Parathyroid adenoma (tissue), 2 donors: ENCODE measurements at regions not wholly inside any gene's neighbourhood (a gene's known extent, or its start where the extent isn't known, plus 50 kb on each side); places are given as distances from the start of the nearest gene placed in this dataset.

Experiments
- H2AFZ ChIP-seq: fragments of 300-600 bp; sonication (generic); one replicate; pipeline ENCODE4 v1.7.0; 2017; ENCODE audit warnings: antibody characterized with exemption, mild to moderate bottlenecking
- H3K27ac ChIP-seq: fragments of 300-600 bp; sonication (generic); one replicate; pipeline ENCODE4 v1.7.0; 2017
- H3K27me3 ChIP-seq: fragments of 300-600 bp; sonication (generic); one replicate; pipeline ENCODE4 v1.7.0; 2017; ENCODE audit warnings: low read length; ENCODE audit not compliant: control insufficient read depth, insufficient read depth
- H3K36me3 ChIP-seq: fragments of 300-600 bp; sonication (generic); one replicate; pipeline ENCODE4 v1.7.0; 2017; ENCODE audit warnings: low read length; ENCODE audit not compliant: control insufficient read depth, insufficient read depth
- H3K4me1 ChIP-seq: fragments of 300-600 bp; sonication (generic); one replicate; pipeline ENCODE4 v1.7.0; 2017; ENCODE audit warnings: control low read depth
- H3K4me2 ChIP-seq: fragments of 300-600 bp; sonication (generic); one replicate; pipeline ENCODE4 v1.7.0; 2017; ENCODE audit warnings: low read length
- H3K4me3 ChIP-seq: fragments of 300-600 bp; sonication (generic); one replicate; pipeline ENCODE4 v1.7.0; 2017; ENCODE audit warnings: low read depth, low read length
- H3K79me2 ChIP-seq: fragments of 300-600 bp; sonication (generic); one replicate; pipeline ENCODE4 v1.7.0; 2017; ENCODE audit warnings: control low read depth
- H3K9ac ChIP-seq: fragments of 300-600 bp; sonication (generic); one replicate; pipeline ENCODE4 v1.7.0; 2017; ENCODE audit warnings: mild to moderate bottlenecking
- H3K9me3 ChIP-seq: fragments of 300-600 bp; sonication (generic); one replicate; pipeline ENCODE4 v1.7.0; 2017; ENCODE audit warnings: low read length; ENCODE audit not compliant: control insufficient read depth
- CTCF ChIP-seq: fragments of 300-600 bp; sonication (generic); IDR thresholded peaks from one replicate; pipeline ENCODE4 v1.7.0; 2017; ENCODE audit warnings: antibody characterized with exemption, mild to moderate bottlenecking
- donor health status: primary hyperparathyroidism.

- no peaks in the 10 kb centered on the region for H3K27me3 ChIP-seq
- H3K4me2 ChIP-seq = no peak overlapping the region
These were observed 1718.2 kb downstream of the EFNB2 start for GRCh38 chr13:104817271-104817670.

DNA sequence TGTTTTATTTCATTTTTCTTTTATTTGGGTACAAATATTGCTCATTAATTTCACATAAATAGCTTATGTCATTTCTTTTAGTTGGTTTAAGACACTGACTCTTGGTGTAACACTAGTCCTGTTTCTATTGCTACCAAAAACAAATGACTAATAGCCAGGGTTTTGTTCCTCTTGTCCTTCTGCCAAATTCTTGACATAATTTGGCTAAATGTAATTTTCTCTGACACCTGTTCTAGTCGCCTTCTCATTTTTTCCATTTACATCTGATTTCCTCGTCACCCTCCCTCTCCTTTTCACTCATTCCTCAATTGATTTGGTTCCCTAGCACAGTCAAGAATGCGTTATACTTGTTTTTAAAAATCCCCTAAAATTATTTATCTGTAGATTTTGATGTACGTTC lies 1718.7 kb downstream of the EFNB2 start:
- Histone ChIP-seq H3K27me3 (no peaks in the 10 kb centered on the region), H3K79me2 (no peaks in the 10 kb centered on the region)
- TF ChIP-seq CTCF = no peak

More at GRCh38 chr13:104817271-104817670, 1718.2 kb downstream of the EFNB2 start:
- no peak overlapping the region for H2AFZ ChIP-seq
- H3K79me2 ChIP-seq = no peaks in the 10 kb centered on the region
- no peaks in the 10 kb centered on the region for H3K9me3 ChIP-seq
- no peak overlapping the region for H3K27ac ChIP-seq
- no peak for TF ChIP-seq CTCF
- H3K36me3 ChIP-seq = no peaks in the 10 kb centered on the region
- no peaks in the 10 kb centered on the region for H3K4me1 ChIP-seq
- H3K4me3 ChIP-seq = no peak overlapping the region
- no peak overlapping the region for H3K9ac ChIP-seq

GRCh38 chr13:104810242-104810641 lies 1725.2 kb downstream of the EFNB2 start:
- no peaks in the 10 kb centered on the region for H3K9me3 ChIP-seq
- no peaks in the 10 kb centered on the region for H3K79me2 ChIP-seq
- no peaks in the 10 kb centered on the region for H3K27me3 ChIP-seq
- H3K4me2 ChIP-seq = no peak overlapping the region
- H3K4me3 ChIP-seq = no peak overlapping the region
- H2AFZ ChIP-seq = no peak overlapping the region
- no peaks in the 10 kb centered on the region for H3K4me1 ChIP-seq
- H3K9ac ChIP-seq = no peak overlapping the region
- H3K36me3 ChIP-seq = no peaks in the 10 kb centered on the region
- H3K27ac ChIP-seq = no peak overlapping the region
- TF ChIP-seq CTCF = no peak

More for the DNA sequence above, 1718.7 kb downstream of the EFNB2 start:
- H3K4me3 ChIP-seq = no peak overlapping the region
- H3K9me3 ChIP-seq = no peaks in the 10 kb centered on the region
- H3K9ac ChIP-seq = no peak overlapping the region
- no peaks in the 10 kb centered on the region for H3K36me3 ChIP-seq
- H3K4me2 ChIP-seq = no peak overlapping the region
- no peaks in the 10 kb centered on the region for H3K4me1 ChIP-seq
- H3K27ac ChIP-seq = no peak overlapping the region
- H2AFZ ChIP-seq = no peak overlapping the region

- TF ChIP-seq CTCF = no peak
- no peaks in the 10 kb centered on the region for H3K9me3 ChIP-seq
- H3K27ac ChIP-seq = no peak overlapping the region
- no peaks in the 10 kb centered on the region for H3K27me3 ChIP-seq
- H3K4me3 ChIP-seq = no peak overlapping the region
- H3K9ac ChIP-seq = no peak overlapping the region
- no peak overlapping the region for H3K4me2 ChIP-seq
- no peaks in the 10 kb centered on the region for H3K4me1 ChIP-seq
- no peaks in the 10 kb centered on the region for H3K79me2 ChIP-seq
- H2AFZ ChIP-seq = no peak overlapping the region
- H3K36me3 ChIP-seq = no peaks in the 10 kb centered on the region
These were observed 1726.0 kb downstream of the EFNB2 start for GRCh38 chr13:104809483-104809882.

DNA sequence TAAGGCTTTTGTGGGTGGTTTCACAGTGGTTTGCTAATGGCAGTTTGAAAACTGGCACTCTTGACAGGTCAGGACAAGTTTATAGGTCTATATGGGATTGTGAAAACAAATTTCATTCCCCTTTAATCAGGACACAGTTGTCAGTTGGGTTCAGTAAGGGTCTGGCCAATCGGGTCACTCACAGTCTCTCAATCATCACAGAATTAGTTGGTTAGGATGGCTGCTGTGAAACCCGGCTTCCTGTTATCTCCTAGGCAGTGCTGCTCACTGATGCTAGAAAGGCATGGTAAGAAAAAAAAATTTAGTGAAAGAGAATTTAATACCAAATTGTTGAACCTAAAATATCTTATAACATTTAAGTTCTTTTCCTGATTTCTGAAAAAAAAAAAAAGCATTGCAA lies 1730.1 kb downstream of the EFNB2 start:
- H3K9ac ChIP-seq = no peak overlapping the region
- H3K4me1 ChIP-seq = no peaks in the 10 kb centered on the region
- no peak overlapping the region for H3K27ac ChIP-seq
- TF ChIP-seq CTCF = no peak
- H3K4me2 ChIP-seq = no peak overlapping the region
- no peaks in the 10 kb centered on the region for H3K9me3 ChIP-seq
- H3K27me3 ChIP-seq = no peaks in the 10 kb centered on the region
- no peaks in the 10 kb centered on the region for H3K79me2 ChIP-seq
- no peak overlapping the region for H2AFZ ChIP-seq
- H3K36me3 ChIP-seq = no peaks in the 10 kb centered on the region
- no peak overlapping the region for H3K4me3 ChIP-seq
